ENCODE measurements at regions not wholly inside any gene's neighbourhood (a gene's known extent, or its start where the extent isn't known, plus 50 kb on each side); places are given as distances from the start of the nearest gene placed in this dataset.

- Histone ChIP-seq H3K27ac (peak overlapping the region in 1 of 5 donors; percentile 19), H3K4me1 (replicated peaks in 1 of 2) (peaks cover 0 to 16% of the 10 kb centered on the region in 2 donors), H3K27me3 (no peaks in the 10 kb centered on the region), H3K4me3 (no peak overlapping the region), H3K36me3 (replicated peaks in 1 of 2) (no peaks in the 10 kb centered on the region), H3K9me3 (replicated peaks in 1 of 3) (no peaks in the 10 kb centered on the region)
- TF ChIP-seq CTCF (IDR thresholded peaks at IDR 0.05) (no peak), POLR2A (IDR thresholded peaks at IDR 0.05) (no peak)
- intact Hi-C loops (cut with DNase I): no loop called here
- 76 to 100% (median 79%) methylated on average over 1 of the region's 1 CpG for WGBS, 4 donors
- DNase-seq: no peak
These were observed 86.5 kb upstream of the RGS1 start for GRCh38 chr1:192489047-192489446.

- H3K9me3 ChIP-seq (replicated peaks in 1 of 3): no peaks in the 10 kb centered on the region
- peaks cover 0 to 16% of the 10 kb centered on the region in 2 donors for H3K4me1 ChIP-seq (replicated peaks in 1 of 2)
- TF ChIP-seq CTCF (IDR thresholded peaks at IDR 0.05): no peak
- TF ChIP-seq POLR2A (IDR thresholded peaks at IDR 0.05): no peak
- no peaks in the 10 kb centered on the region for H3K36me3 ChIP-seq (replicated peaks in 1 of 2)
- WGBS, 4 donors: 56 to 82% (median 69%) methylated on average over 2 of the region's 2 CpGs
- H3K4me3 ChIP-seq: no peak overlapping the region
- peak overlapping the region in 2 of 5 donors; percentile 14 to 19 for H3K27ac ChIP-seq
- no peaks in the 10 kb centered on the region for H3K27me3 ChIP-seq
- intact Hi-C loops (cut with DNase I): no loop called here
- peak in 5 of 7 donors; percentile 17 to 81 (median 37) for DNase-seq
These were observed 85.8 kb upstream of the RGS1 start for GRCh38 chr1:192489748-192490147.

GRCh38 chr1:192491804-192492554, 83.6 kb upstream of the RGS1 start:
- Histone ChIP-seq H3K36me3 (replicated peaks in 1 of 2) (no peaks in the 10 kb centered on the region), H3K27me3 (no peaks in the 10 kb centered on the region), H3K4me3 (no peak overlapping the region), H3K9me3 (replicated peaks in 1 of 3) (no peaks in the 10 kb centered on the region), H3K4me1 (replicated peaks in 1 of 2) (peaks cover 0 to 9% of the 10 kb centered on the region in 2 donors), H3K27ac (no peak overlapping the region)
- WGBS, 4 donors: 75 to 94% (median 80%) methylated on average over 2 of the region's 2 CpGs
- DNase-seq: no peak
- TF ChIP-seq POLR2A (IDR thresholded peaks at IDR 0.05): no peak
- TF ChIP-seq CTCF (IDR thresholded peaks at IDR 0.05): no peak
- intact Hi-C loops (cut with DNase I): no loop called here

GRCh38 chr1:192493584-192493983, 82.0 kb upstream of the RGS1 start:
- Histone ChIP-seq H3K4me1 (replicated peaks in 1 of 2) (peaks cover 0 to 9% of the 10 kb centered on the region in 2 donors), H3K4me3 (no peak overlapping the region), H3K27ac (no peak overlapping the region), H3K27me3 (no peaks in the 10 kb centered on the region), H3K36me3 (replicated peaks in 1 of 2) (no peaks in the 10 kb centered on the region), H3K9me3 (replicated peaks in 1 of 3) (no peaks in the 10 kb centered on the region)
- TF ChIP-seq CTCF (IDR thresholded peaks at IDR 0.05) (no peak), POLR2A (IDR thresholded peaks at IDR 0.05) (no peak)
- WGBS, 4 donors: 94 to 98% (median 97%) methylated on average over 1 of the region's 1 CpG
- intact Hi-C loops (cut with DNase I): no loop called here
- DNase-seq: no peak
